SU-DHL-6 (cell line): ENCODE measurements at regions not wholly inside any gene's neighbourhood (a gene's known extent, or its start where the extent isn't known, plus 50 kb on each side); places are given as distances from the start of the nearest gene placed in this dataset.

ENCODE experiments used
- CTCF ChIP-seq: fragments of 200-600 bp; sonication (generic); IDR thresholded peaks from one replicate; pipeline ENCODE4 v1.5.1; 2017; ENCODE audit warnings: antibody characterized with exemption, mild to moderate bottlenecking, low read length, moderate library complexity; ENCODE audit not compliant: insufficient read depth, poor library complexity, severe bottlenecking
- EZH2phosphoT487 ChIP-seq: fragments of 200-600 bp; sonication (generic), shearing (Covaris generic); conservative IDR thresholded peaks from 2 replicates; pipeline ENCODE4 v1.6.1; 2018; ENCODE audit warnings: mild to moderate bottlenecking, antibody characterized with exemption, low read length, moderate library complexity, mixed read lengths

GRCh38 chr13:38093425-38093824, 223.9 kb upstream of the TRPC4 start:
- no peak for TF ChIP-seq CTCF
- no peak for TF ChIP-seq EZH2phosphoT487
